Upper lobe of right lung (tissue), 1 donor: ENCODE measurements at regions not wholly inside any gene's neighbourhood (a gene's known extent, or its start where the extent isn't known, plus 50 kb on each side); places are given as distances from the start of the nearest gene placed in this dataset.
A peak's percentile ranks its signal among the peaks of the same experiment; 100 is the strongest.

Experiments used
- ATAC-seq: fragments of 200-7000 bp; cut with Tn5 transposase; one replicate; pipeline ENCODE4 v1.9.1; 2020; ENCODE audit warnings: mild to moderate bottlenecking, moderate library complexity
- DNase-seq: peaks from one replicate; pipeline ENCODE4 v3.0.0-alpha.2; 2020
- H3K27ac ChIP-seq: fragments of 200-600 bp; one replicate; pipeline ENCODE4 v1.8.0; 2022
- H3K27me3 ChIP-seq: fragments of 200-600 bp; one replicate; pipeline ENCODE4 v1.8.0; 2022; ENCODE audit warnings: mild to moderate bottlenecking
- H3K36me3 ChIP-seq: fragments of 200-600 bp; one replicate; pipeline ENCODE4 v1.8.0; 2022
- H3K4me1 ChIP-seq: fragments of 200-600 bp; one replicate; pipeline ENCODE4 v1.8.0; 2022
- H3K4me3 ChIP-seq: fragments of 200-600 bp; one replicate; pipeline ENCODE4 v1.8.0; 2022; ENCODE audit warnings: mild to moderate bottlenecking
- H3K9me3 ChIP-seq: fragments of 200-600 bp; one replicate; pipeline ENCODE4 v1.8.0; 2022
- CTCF ChIP-seq: fragments of 200-600 bp; IDR thresholded peaks from one replicate; pipeline ENCODE4 v1.8.0; 2022; ENCODE audit warnings: antibody characterized with exemption
- intact Hi-C: fragments of 100-400 bp; cut with DNase I; formaldehyde crosslinking; loops from one replicate; pipeline ENCODE4 v1.11.0; 2022
- donor health status: DM: no; HTN: yes; CAD: no; lungs with severe emphysema.

GRCh38 chr6:105882121-105882803 is 203.9 kb upstream of the PRDM1 start:
- H3K4me1 ChIP-seq = no peaks in the 10 kb centered on the region
- H3K27me3 ChIP-seq = no peaks in the 10 kb centered on the region
- H3K36me3 ChIP-seq = no peaks in the 10 kb centered on the region
- H3K27ac ChIP-seq = no peak overlapping the region
- no peak for TF ChIP-seq CTCF
- H3K4me3 ChIP-seq = no peak overlapping the region
- no peaks in the 10 kb centered on the region for H3K9me3 ChIP-seq
- ATAC-seq (no peak), DNase-seq (no peak)
- intact Hi-C loops = no loop called here

GRCh38 chr6:105881608-105882007 is 204.5 kb upstream of the PRDM1 start:
- ATAC-seq (no peak), DNase-seq (no peak)
- no peaks in the 10 kb centered on the region for H3K36me3 ChIP-seq
- no peak for TF ChIP-seq CTCF
- no peaks in the 10 kb centered on the region for H3K4me1 ChIP-seq
- intact Hi-C loops = no loop called here
- H3K4me3 ChIP-seq = no peak overlapping the region
- H3K9me3 ChIP-seq = no peaks in the 10 kb centered on the region
- no peak overlapping the region for H3K27ac ChIP-seq
- no peaks in the 10 kb centered on the region for H3K27me3 ChIP-seq

GRCh38 chr6:105880030-105880492 is 206.1 kb upstream of the PRDM1 start:
- no peak for TF ChIP-seq CTCF
- no peaks in the 10 kb centered on the region for H3K4me1 ChIP-seq
- no peak overlapping the region for H3K27ac ChIP-seq
- DNase-seq (peak; percentile 71), ATAC-seq (peak; percentile 84)
- H3K9me3 ChIP-seq = no peaks in the 10 kb centered on the region
- intact Hi-C loops = no loop called here
- H3K27me3 ChIP-seq = no peaks in the 10 kb centered on the region
- H3K4me3 ChIP-seq = no peak overlapping the region
- no peaks in the 10 kb centered on the region for H3K36me3 ChIP-seq

GRCh38 chr6:105879146-105879545 is 207.0 kb upstream of the PRDM1 start:
- DNase-seq (no peak), ATAC-seq (no peak)
- TF ChIP-seq CTCF = no peak
- no peaks in the 10 kb centered on the region for H3K9me3 ChIP-seq
- intact Hi-C loops = no loop called here
- no peak overlapping the region for H3K4me3 ChIP-seq
- no peaks in the 10 kb centered on the region for H3K27me3 ChIP-seq
- H3K4me1 ChIP-seq = no peaks in the 10 kb centered on the region
- no peak overlapping the region for H3K27ac ChIP-seq
- no peaks in the 10 kb centered on the region for H3K36me3 ChIP-seq

- no peaks in the 10 kb centered on the region for H3K36me3 ChIP-seq
- no peak overlapping the region for H3K27ac ChIP-seq
- no peak overlapping the region for H3K4me3 ChIP-seq
- no peaks in the 10 kb centered on the region for H3K27me3 ChIP-seq
- DNase-seq (no peak), ATAC-seq (no peak)
- peaks cover 7% of the 10 kb centered on the region for H3K4me1 ChIP-seq
- no peak for TF ChIP-seq CTCF
- no peaks in the 10 kb centered on the region for H3K9me3 ChIP-seq
- intact Hi-C loops = no loop called here
Measured at GRCh38 chr6:105875974-105876640, 210.0 kb upstream of the PRDM1 start.
